Islet of Langerhans (tissue), 1 donor: ENCODE measurements at regions not wholly inside any gene's neighbourhood (a gene's known extent, or its start where the extent isn't known, plus 50 kb on each side); places are given as distances from the start of the nearest gene placed in this dataset.
"Not testable (repeated sequence)": the region's sequence is repeated elsewhere in the genome, so short reads cannot be mapped to it uniquely, and the experiment has no call there.

Experiments
- FAIRE-seq: peaks from one replicate; lab custom pipeline; 2011; peaks lifted over from hg19 to GRCh38; lab: Jason Lieb, UNC

GRCh38 chrX:67288156-67288555, 255.7 kb upstream of the AR start:
- FAIRE-seq, result no peak

- FAIRE-seq, result no peak
Measured at GRCh38 chrX:67289055-67289499, 254.7 kb upstream of the AR start.

- no peak for FAIRE-seq
Measured at GRCh38 chrX:67290489-67291220, 253.2 kb upstream of the AR start.

- FAIRE-seq, result no peak
Measured at GRCh38 chrX:67295924-67296323, 247.9 kb upstream of the AR start.

GRCh38 chrX:67296395-67296794, 247.4 kb upstream of the AR start:
- no peak for FAIRE-seq

- FAIRE-seq, result no peak
Measured at GRCh38 chrX:67317725-67318124, 226.1 kb upstream of the AR start.

- peak; percentile 45 for FAIRE-seq
Measured at GRCh38 chrX:67328476-67328875, 215.3 kb upstream of the AR start.

GRCh38 chrX:67334323-67334722, 209.5 kb upstream of the AR start:
- no peak for FAIRE-seq

GRCh38 chrX:67338262-67338661, 205.6 kb upstream of the AR start:
- no peak for FAIRE-seq

GRCh38 chrX:67342138-67342537, 201.7 kb upstream of the AR start:
- no peak for FAIRE-seq

GRCh38 chrX:67346225-67346624, 197.6 kb upstream of the AR start:
- FAIRE-seq, result no peak

GRCh38 chrX:67346667-67347066, 197.2 kb upstream of the AR start:
- no peak for FAIRE-seq

GRCh38 chrX:67347145-67347544, 196.7 kb upstream of the AR start:
- FAIRE-seq, result no peak

- FAIRE-seq, result no peak
Measured at GRCh38 chrX:67351411-67351810, 192.4 kb upstream of the AR start.

- no peak for FAIRE-seq
Measured at GRCh38 chrX:67353651-67354370, 190.0 kb upstream of the AR start.

GRCh38 chrX:67361267-67361666, 182.6 kb upstream of the AR start:
- FAIRE-seq, result not testable (repeated sequence)

GRCh38 chrX:67384403-67384802, 159.4 kb upstream of the AR start:
- no peak for FAIRE-seq

- no peak for FAIRE-seq
Measured at GRCh38 chrX:67408423-67409079, 135.3 kb upstream of the AR start.

GRCh38 chrX:67415937-67416336, 127.9 kb upstream of the AR start:
- FAIRE-seq, result peak; percentile 43

- FAIRE-seq, result no peak
Measured at GRCh38 chrX:67426946-67427345, 116.9 kb upstream of the AR start.

GRCh38 chrX:67435536-67435935, 108.3 kb upstream of the AR start:
- FAIRE-seq, result no peak

GRCh38 chrX:67436867-67437266, 107.0 kb upstream of the AR start:
- no peak for FAIRE-seq

- no peak for FAIRE-seq
Measured at GRCh38 chrX:67437821-67438220, 106.0 kb upstream of the AR start.
